ENCODE measurements at regions not wholly inside any gene's neighbourhood (a gene's known extent, or its start where the extent isn't known, plus 50 kb on each side); places are given as distances from the start of the nearest gene placed in this dataset.
A peak's percentile ranks its signal among the peaks of the same experiment; 100 is the strongest.

- DNase-seq (ENCODE audit: low spot score) = no peak
- no peak overlapping the region for H3K23ac ChIP-seq (ENCODE audit: low read depth, low read length, poor library complexity)
These were observed 322.1 kb upstream of the MEX3C start for GRCh38 chr18:51519571-51519970.

GRCh38 chr18:51520676-51521180, 323.2 kb upstream of the MEX3C start:
- Histone ChIP-seq H3K9ac (ENCODE audit: low read depth, low read length, poor library complexity) (no peak overlapping the region), H2BK5ac (ENCODE audit: low read length) (no peak overlapping the region), H3K18ac (ENCODE audit: low read length) (no peak overlapping the region), H4K8ac (ENCODE audit: low read depth, low read length) (no peak overlapping the region), H4K91ac (ENCODE audit: low read depth, low read length, poor library complexity) (no peak overlapping the region), H2BK15ac (ENCODE audit: low read length) (no peak overlapping the region), H3K36me3 (replicated peaks in 1 of 2; ENCODE audit: control insufficient read depth in 2 of 2, insufficient read depth in 2 of 2, low read length in 2 of 2) (no peaks in the 10 kb centered on the region), H2AK5ac (ENCODE audit: low read depth, low read length) (no peak overlapping the region), H3K9me3 (replicated peaks in 1 of 2; ENCODE audit: control insufficient read depth in 2 of 2, insufficient read depth in 1 of 2, low read depth in 1 of 2, low read length in 2 of 2) (no peaks in the 10 kb centered on the region), H3K4me2 (ENCODE audit: insufficient read depth, low read length, poor library complexity, severe bottlenecking) (no peak overlapping the region), H3K79me1 (ENCODE audit: low read depth, low read length) (no peaks in the 10 kb centered on the region), H2AFZ (ENCODE audit: low read length) (no peak overlapping the region), H2BK120ac (ENCODE audit: low read depth, low read length) (no peak overlapping the region), H3K27me3 (ENCODE audit: control insufficient read depth in 3 of 3, insufficient read depth in 3 of 3, low read depth in 1 of 3, low read length in 3 of 3) (no peaks in the 10 kb centered on the region), H2BK12ac (ENCODE audit: low read length) (no peak overlapping the region), H3K4me1 (ENCODE audit: control insufficient read depth in 2 of 2, insufficient read depth in 1 of 2, low read depth in 1 of 2, low read length in 2 of 2) (no peaks in the 10 kb centered on the region), H3K27ac (replicated peaks; ENCODE audit: low read length) (no peak overlapping the region), H3K4me3 (ENCODE audit: low read length in 2 of 2) (no peak overlapping the region), H3K14ac (ENCODE audit: low read length) (no peak overlapping the region), H3K23ac (ENCODE audit: low read depth, low read length, poor library complexity) (no peak overlapping the region), H3K4ac (ENCODE audit: low read length) (no peak overlapping the region)
- DNase-seq (ENCODE audit: low spot score) = no peak
- no CpG with 5 or more reads among the region's 1 CpG for WGBS, 2 donors (ENCODE audit: extremely low coverage in 2 of 2, insufficient read length in 2 of 2, insufficient replicate concordance in 1 of 2)

More at GRCh38 chr18:51519571-51519970, 322.1 kb upstream of the MEX3C start:
- H3K36me3 ChIP-seq (replicated peaks in 1 of 2; ENCODE audit: control insufficient read depth in 2 of 2, insufficient read depth in 2 of 2, low read length in 2 of 2) = no peaks in the 10 kb centered on the region
- no peak overlapping the region for H3K27ac ChIP-seq (replicated peaks; ENCODE audit: low read length)
- H3K4me1 ChIP-seq (ENCODE audit: control insufficient read depth in 2 of 2, insufficient read depth in 1 of 2, low read depth in 1 of 2, low read length in 2 of 2) = no peaks in the 10 kb centered on the region
- peak overlapping the region; percentile 13 for H3K18ac ChIP-seq (ENCODE audit: low read length)
- peak overlapping the region; percentile 77 for H4K8ac ChIP-seq (ENCODE audit: low read depth, low read length)
- H2BK120ac ChIP-seq (ENCODE audit: low read depth, low read length) = no peak overlapping the region
- H3K9ac ChIP-seq (ENCODE audit: low read depth, low read length, poor library complexity) = peak overlapping the region; percentile 24
- H3K27me3 ChIP-seq (ENCODE audit: control insufficient read depth in 3 of 3, insufficient read depth in 3 of 3, low read depth in 1 of 3, low read length in 3 of 3) = no peaks in the 10 kb centered on the region
- H3K4me3 ChIP-seq (ENCODE audit: low read length in 2 of 2) = no peak overlapping the region
- peaks cover 0 to 2% of the 10 kb centered on the region in 2 donors for H3K9me3 ChIP-seq (replicated peaks in 1 of 2; ENCODE audit: control insufficient read depth in 2 of 2, insufficient read depth in 1 of 2, low read depth in 1 of 2, low read length in 2 of 2)
- H3K14ac ChIP-seq (ENCODE audit: low read length) = no peak overlapping the region
- no peaks in the 10 kb centered on the region for H3K79me1 ChIP-seq (ENCODE audit: low read depth, low read length)
- H2AFZ ChIP-seq (ENCODE audit: low read length) = no peak overlapping the region
- H2AK5ac ChIP-seq (ENCODE audit: low read depth, low read length) = no peak overlapping the region
- H3K4ac ChIP-seq (ENCODE audit: low read length) = no peak overlapping the region
- H3K4me2 ChIP-seq (ENCODE audit: insufficient read depth, low read length, poor library complexity, severe bottlenecking) = no peak overlapping the region
- no peak overlapping the region for H4K91ac ChIP-seq (ENCODE audit: low read depth, low read length, poor library complexity)
- no CpG with 5 or more reads among the region's 1 CpG for WGBS, 2 donors (ENCODE audit: extremely low coverage in 2 of 2, insufficient read length in 2 of 2, insufficient replicate concordance in 1 of 2)
- H2BK5ac ChIP-seq (ENCODE audit: low read length) = no peak overlapping the region
- no peak overlapping the region for H2BK15ac ChIP-seq (ENCODE audit: low read length)
- H2BK12ac ChIP-seq (ENCODE audit: low read length) = no peak overlapping the region

GRCh38 chr18:51522338-51522737, 324.9 kb upstream of the MEX3C start:
- no peak overlapping the region for H2AK5ac ChIP-seq (ENCODE audit: low read depth, low read length)
- no peak overlapping the region for H4K91ac ChIP-seq (ENCODE audit: low read depth, low read length, poor library complexity)
- H3K23ac ChIP-seq (ENCODE audit: low read depth, low read length, poor library complexity) = no peak overlapping the region
- H3K9me3 ChIP-seq (replicated peaks in 1 of 2; ENCODE audit: control insufficient read depth in 2 of 2, insufficient read depth in 1 of 2, low read depth in 1 of 2, low read length in 2 of 2) = no peaks in the 10 kb centered on the region
- no CpG with 5 or more reads among the region's 7 CpGs for WGBS, 2 donors (ENCODE audit: extremely low coverage in 2 of 2, insufficient read length in 2 of 2, insufficient replicate concordance in 1 of 2)
- H3K27ac ChIP-seq (replicated peaks; ENCODE audit: low read length) = no peak overlapping the region
- H4K8ac ChIP-seq (ENCODE audit: low read depth, low read length) = no peak overlapping the region
- no peak overlapping the region for H3K18ac ChIP-seq (ENCODE audit: low read length)
- H3K4me3 ChIP-seq (ENCODE audit: low read length in 2 of 2) = no peak overlapping the region
- H2BK5ac ChIP-seq (ENCODE audit: low read length) = no peak overlapping the region
- no peak overlapping the region for H2BK120ac ChIP-seq (ENCODE audit: low read depth, low read length)
- no peak overlapping the region for H3K4ac ChIP-seq (ENCODE audit: low read length)
- H2BK15ac ChIP-seq (ENCODE audit: low read length) = no peak overlapping the region
- H2BK12ac ChIP-seq (ENCODE audit: low read length) = no peak overlapping the region
- no peaks in the 10 kb centered on the region for H3K4me1 ChIP-seq (ENCODE audit: control insufficient read depth in 2 of 2, insufficient read depth in 1 of 2, low read depth in 1 of 2, low read length in 2 of 2)
- H3K4me2 ChIP-seq (ENCODE audit: insufficient read depth, low read length, poor library complexity, severe bottlenecking) = no peak overlapping the region
- no peaks in the 10 kb centered on the region for H3K36me3 ChIP-seq (replicated peaks in 1 of 2; ENCODE audit: control insufficient read depth in 2 of 2, insufficient read depth in 2 of 2, low read length in 2 of 2)
- no peak overlapping the region for H2AFZ ChIP-seq (ENCODE audit: low read length)
- DNase-seq (ENCODE audit: low spot score) = no peak
- H3K9ac ChIP-seq (ENCODE audit: low read depth, low read length, poor library complexity) = peak overlapping the region; percentile 4
- H3K14ac ChIP-seq (ENCODE audit: low read length) = peak overlapping the region; percentile 10
- H3K79me1 ChIP-seq (ENCODE audit: low read depth, low read length) = no peaks in the 10 kb centered on the region
- no peaks in the 10 kb centered on the region for H3K27me3 ChIP-seq (ENCODE audit: control insufficient read depth in 3 of 3, insufficient read depth in 3 of 3, low read depth in 1 of 3, low read length in 3 of 3)

- Histone ChIP-seq H2BK15ac (ENCODE audit: low read length) (no peak overlapping the region), H3K36me3 (replicated peaks in 1 of 2; ENCODE audit: control insufficient read depth in 2 of 2, insufficient read depth in 2 of 2, low read length in 2 of 2) (no peaks in the 10 kb centered on the region), H2AFZ (ENCODE audit: low read length) (no peak overlapping the region), H3K18ac (ENCODE audit: low read length) (no peak overlapping the region), H2BK12ac (ENCODE audit: low read length) (no peak overlapping the region), H3K79me1 (ENCODE audit: low read depth, low read length) (no peaks in the 10 kb centered on the region), H3K23ac (ENCODE audit: low read depth, low read length, poor library complexity) (no peak overlapping the region), H3K27ac (replicated peaks; ENCODE audit: low read length) (no peak overlapping the region), H3K9ac (ENCODE audit: low read depth, low read length, poor library complexity) (no peak overlapping the region), H3K27me3 (ENCODE audit: control insufficient read depth in 3 of 3, insufficient read depth in 3 of 3, low read depth in 1 of 3, low read length in 3 of 3) (no peaks in the 10 kb centered on the region), H3K4ac (ENCODE audit: low read length) (no peak overlapping the region), H4K8ac (ENCODE audit: low read depth, low read length) (no peak overlapping the region), H3K4me3 (ENCODE audit: low read length in 2 of 2) (no peak overlapping the region), H2BK5ac (ENCODE audit: low read length) (no peak overlapping the region), H3K4me2 (ENCODE audit: insufficient read depth, low read length, poor library complexity, severe bottlenecking) (no peak overlapping the region), H3K14ac (ENCODE audit: low read length) (no peak overlapping the region), H3K4me1 (ENCODE audit: control insufficient read depth in 2 of 2, insufficient read depth in 1 of 2, low read depth in 1 of 2, low read length in 2 of 2) (no peaks in the 10 kb centered on the region), H4K91ac (ENCODE audit: low read depth, low read length, poor library complexity) (no peak overlapping the region), H2AK5ac (ENCODE audit: low read depth, low read length) (no peak overlapping the region), H3K9me3 (replicated peaks in 1 of 2; ENCODE audit: control insufficient read depth in 2 of 2, insufficient read depth in 1 of 2, low read depth in 1 of 2, low read length in 2 of 2) (no peaks in the 10 kb centered on the region), H2BK120ac (ENCODE audit: low read depth, low read length) (no peak overlapping the region)
- no peak for DNase-seq (ENCODE audit: low spot score)
- WGBS, 2 donors (ENCODE audit: extremely low coverage in 2 of 2, insufficient read length in 2 of 2, insufficient replicate concordance in 1 of 2) = no CpG with 5 or more reads among the region's 3 CpGs
These were observed 325.3 kb upstream of the MEX3C start for GRCh38 chr18:51522821-51523220.
